BLaER1 treated with 17β-estradiol and CSF1 and Interleukin-3, amounts not matched to agents 10 nM and 100 nM (cell line): ENCODE measurements at regions not wholly inside any gene's neighbourhood (a gene's known extent, or its start where the extent isn't known, plus 50 kb on each side); places are given as distances from the start of the nearest gene placed in this dataset.
A peak's percentile ranks its signal among the peaks of the same experiment; 100 is the strongest.

Source experiments
- H3K27ac ChIP-seq, 11 experiments: shearing (Covaris generic); formaldehyde crosslinking; 2 replicates each; pipeline ENCODE4 v1.8.1; 2022
- H3K27me3 ChIP-seq, 11 experiments: shearing (Covaris generic); formaldehyde crosslinking; 2 replicates each; pipeline ENCODE4 v1.8.1; 2022
- H3K36me3 ChIP-seq, 11 experiments: shearing (Covaris generic); formaldehyde crosslinking; 2 replicates each; pipeline ENCODE4 v1.8.1; 2022
- H3K4me1 ChIP-seq, 10 experiments: shearing (Covaris generic); formaldehyde crosslinking; 2 replicates each; pipeline ENCODE4 v1.8.1; 2022
- H3K4me2 ChIP-seq, 11 experiments: shearing (Covaris generic); formaldehyde crosslinking; 2 replicates each; pipeline ENCODE4 v1.8.1; 2022
- H3K4me3 ChIP-seq, 10 experiments: shearing (Covaris generic); formaldehyde crosslinking; 2 replicates each; pipeline ENCODE4 v1.8.1; 2022
- H3K9ac ChIP-seq, 11 experiments: shearing (Covaris generic); formaldehyde crosslinking; 2 replicates each; pipeline ENCODE4 v1.8.1; 2022
- H3K9me3 ChIP-seq, 11 experiments: shearing (Covaris generic); formaldehyde crosslinking; replicated peaks in 1 of 11; 2 replicates each; pipeline ENCODE4 v1.8.1; 2022
- H4K20me1 ChIP-seq, 11 experiments: shearing (Covaris generic); formaldehyde crosslinking; 2 replicates each; pipeline ENCODE4 v1.8.1; 2022
- Cebpa-rat ChIP-seq, 11 experiments: shearing (Covaris generic); IDR thresholded peaks; 2 replicates each; pipeline ENCODE4 v1.8.1; 2022

DNA sequence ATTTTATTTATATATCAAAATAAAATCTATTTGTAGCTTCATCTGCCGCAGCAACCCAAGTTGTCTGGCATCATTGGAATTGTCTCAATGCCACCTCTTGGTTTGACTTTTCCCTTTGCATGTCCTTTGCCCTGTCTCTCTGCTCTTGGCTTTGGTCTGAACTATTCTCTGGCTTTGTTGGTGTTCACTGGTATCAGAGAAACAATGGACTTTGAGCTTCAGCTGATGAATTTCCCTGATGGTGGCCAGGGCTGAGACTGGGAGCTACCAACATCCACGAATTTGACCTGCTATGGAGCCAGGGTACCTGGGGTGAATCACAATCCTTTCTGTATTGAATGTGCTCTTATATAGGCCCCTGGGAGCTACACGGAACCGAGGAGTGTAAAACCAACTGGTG is 311.7 kb upstream of the KIAA1217 start:
- no peaks in the 10 kb centered on the region for H4K20me1 ChIP-seq
- no peak overlapping the region for H3K4me2 ChIP-seq
- H3K36me3 ChIP-seq: no peaks in the 10 kb centered on the region
- no peak overlapping the region for H3K4me3 ChIP-seq
- no peak overlapping the region for H3K27ac ChIP-seq
- peaks cover 5 to 10% (median 7%) of the 10 kb centered on the region in 10 experiments; a peak in 15 of 20 replicates for H3K4me1 ChIP-seq
- no peaks in the 10 kb centered on the region for H3K27me3 ChIP-seq
- no peak for TF ChIP-seq Cebpa-rat (IDR thresholded peaks at IDR 0.05)
- no peak overlapping the region for H3K9ac ChIP-seq
- H3K9me3 ChIP-seq: peaks cover 0 to 27% (median 15%) of the 10 kb centered on the region in 11 experiments; a peak in 18 of 22 replicates

DNA sequence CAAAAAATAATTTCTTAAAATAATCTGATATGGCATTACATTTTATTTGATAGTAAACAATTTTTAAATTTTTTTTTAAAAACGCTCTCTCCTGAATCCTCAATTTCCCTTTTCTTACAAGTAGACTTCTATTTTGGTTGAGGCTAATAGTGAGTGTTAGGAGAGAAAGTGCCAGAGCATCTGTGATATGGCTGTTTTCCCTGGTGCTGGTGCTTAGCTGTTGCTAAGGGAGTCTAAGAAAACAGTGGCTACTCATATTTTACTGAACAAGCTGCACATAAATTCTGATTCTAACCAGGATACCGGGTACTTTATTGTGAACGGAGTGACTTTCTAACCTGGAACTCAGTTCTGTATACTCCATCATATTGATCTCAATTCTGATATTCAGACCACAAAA is 311.1 kb upstream of the KIAA1217 start:
- no peak overlapping the region for H3K4me3 ChIP-seq
- no peak overlapping the region for H3K4me2 ChIP-seq
- no peaks in the 10 kb centered on the region for H3K36me3 ChIP-seq
- no peak overlapping the region for H3K27ac ChIP-seq
- peaks cover 0 to 32% (median 16%) of the 10 kb centered on the region in 11 experiments; a peak in 18 of 22 replicates for H3K9me3 ChIP-seq
- H4K20me1 ChIP-seq: no peaks in the 10 kb centered on the region
- H3K9ac ChIP-seq: no peak overlapping the region
- peaks cover 0 to 4% (median 1%) of the 10 kb centered on the region in 10 experiments; a peak in 9 of 20 replicates for H3K4me1 ChIP-seq
- no peaks in the 10 kb centered on the region for H3K27me3 ChIP-seq
- TF ChIP-seq Cebpa-rat (IDR thresholded peaks at IDR 0.05): no peak

DNA sequence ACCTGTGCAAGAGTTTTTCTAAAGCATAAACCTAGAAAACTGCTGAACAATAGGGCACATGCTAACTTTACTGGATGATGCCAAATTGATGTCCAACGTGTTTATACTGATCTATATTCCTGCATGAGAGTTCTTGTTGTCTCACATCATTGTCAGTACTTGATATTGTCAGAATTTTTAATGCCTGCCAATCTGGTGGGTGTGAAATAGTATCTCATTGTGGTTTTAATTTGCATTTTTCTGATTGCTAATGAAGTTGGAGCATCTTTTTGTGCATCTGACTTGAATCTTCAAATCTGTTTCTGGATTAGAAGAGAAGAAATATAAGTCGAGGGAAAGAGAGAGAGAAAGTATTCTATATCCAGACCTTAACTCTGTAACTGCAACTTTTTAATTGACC is 309.8 kb upstream of the KIAA1217 start:
- Histone ChIP-seq H4K20me1 (no peaks in the 10 kb centered on the region), H3K36me3 (no peaks in the 10 kb centered on the region), H3K4me3 (no peak overlapping the region), H3K27ac (no peak overlapping the region), H3K4me2 (no peak overlapping the region), H3K27me3 (no peaks in the 10 kb centered on the region), H3K4me1 (no peaks in the 10 kb centered on the region), H3K9me3 (peaks cover 0 to 32% (median 16%) of the 10 kb centered on the region in 11 experiments; a peak in 18 of 22 replicates), H3K9ac (no peak overlapping the region)
- TF ChIP-seq Cebpa-rat (IDR thresholded peaks at IDR 0.05): no peak

DNA sequence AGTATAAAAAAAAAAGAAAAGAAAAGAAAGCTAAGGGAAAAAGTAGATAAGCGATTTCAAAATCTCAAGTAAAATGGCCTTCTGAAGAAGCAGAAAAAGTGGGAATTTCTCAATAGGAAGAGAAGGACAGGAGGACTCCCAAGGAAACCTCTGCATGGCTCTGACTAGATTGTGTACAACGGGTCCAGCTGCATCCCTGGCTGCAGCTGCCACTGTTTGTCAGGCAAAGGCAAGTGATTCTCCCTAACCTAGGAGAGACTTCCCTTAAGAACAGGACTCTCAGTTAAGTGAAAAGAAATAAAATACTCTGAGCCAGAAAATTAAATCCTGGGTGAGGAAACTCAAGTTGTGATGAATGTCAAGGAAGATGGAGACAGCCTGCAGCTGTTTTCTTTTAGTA is 298.6 kb upstream of the KIAA1217 start:
- no peak overlapping the region for H3K9ac ChIP-seq
- no peaks in the 10 kb centered on the region for H3K36me3 ChIP-seq
- no peak overlapping the region for H3K4me3 ChIP-seq
- peaks cover 0 to 8% (median 1%) of the 10 kb centered on the region in 10 experiments; a peak in 4 of 20 replicates for H3K4me1 ChIP-seq
- no peak for TF ChIP-seq Cebpa-rat (IDR thresholded peaks at IDR 0.05)
- peaks cover 0 to 20% (median 11%) of the 10 kb centered on the region in 11 experiments; a peak in 9 of 22 replicates for H3K9me3 ChIP-seq
- no peak overlapping the region for H3K27ac ChIP-seq
- H4K20me1 ChIP-seq: no peaks in the 10 kb centered on the region
- H3K27me3 ChIP-seq: no peaks in the 10 kb centered on the region
- no peak overlapping the region for H3K4me2 ChIP-seq

DNA sequence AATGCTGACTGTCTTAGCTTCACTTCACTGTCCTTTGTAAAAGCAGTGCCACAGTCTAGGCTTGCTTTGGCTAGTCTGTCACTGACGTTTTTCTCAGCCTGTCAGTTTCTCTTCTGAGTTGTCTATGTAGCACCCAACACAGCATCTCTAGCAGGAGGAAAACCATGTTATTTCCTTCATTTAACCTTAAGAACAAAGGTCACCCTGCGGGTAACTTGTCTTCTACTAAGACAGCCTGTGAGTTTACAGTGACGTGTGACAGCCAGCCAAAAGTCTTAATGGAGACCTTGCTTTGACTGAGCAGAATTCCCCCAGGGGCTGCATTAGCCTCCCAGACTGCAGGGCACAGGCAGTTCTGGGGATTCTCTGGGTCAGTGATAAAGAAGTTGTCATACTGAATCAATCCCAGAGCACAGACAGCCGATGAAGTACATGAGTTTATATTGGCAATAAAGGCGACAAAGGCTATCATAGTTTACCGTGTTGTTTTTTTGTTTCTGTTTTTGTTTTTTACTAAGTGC is 296.0 kb upstream of the KIAA1217 start:
- Histone ChIP-seq H3K9ac (no peak overlapping the region), H4K20me1 (no peaks in the 10 kb centered on the region), H3K36me3 (no peaks in the 10 kb centered on the region), H3K4me2 (peak overlapping the region in 4 of 11 experiments; percentile 8 to 28 (median 16); a peak in 3 of 22 replicates), H3K4me3 (no peak overlapping the region), H3K27ac (no peak overlapping the region), H3K27me3 (no peaks in the 10 kb centered on the region), H3K4me1 (peaks cover 0 to 8% (median 1%) of the 10 kb centered on the region in 10 experiments; a peak in 4 of 20 replicates), H3K9me3 (peaks cover 0 to 15% (median 11%) of the 10 kb centered on the region in 11 experiments; a peak in 9 of 22 replicates)
- TF ChIP-seq Cebpa-rat (IDR thresholded peaks at IDR 0.05): no peak

DNA sequence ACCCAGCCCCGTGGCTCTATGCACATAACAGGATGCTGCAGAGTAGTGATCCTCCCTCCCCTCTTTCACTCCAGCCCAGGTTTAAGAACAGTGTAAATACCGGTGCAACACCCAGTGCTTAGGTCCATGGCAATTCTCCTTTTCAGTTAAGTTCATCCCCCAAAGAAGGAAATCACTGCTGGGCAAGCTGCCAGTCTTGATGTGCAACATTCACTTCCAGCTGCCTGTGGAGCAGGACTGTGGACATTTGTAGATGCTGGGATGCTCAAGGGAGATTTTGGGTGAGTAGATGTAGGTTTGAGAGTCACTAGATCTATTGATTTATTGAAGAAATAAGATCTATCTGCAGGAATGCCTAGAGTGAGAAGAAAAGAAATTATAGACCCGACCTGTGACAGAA is 294.3 kb upstream of the KIAA1217 start:
- Histone ChIP-seq H3K27ac (no peak overlapping the region), H3K9me3 (peaks cover 0 to 4% (median under 1%) of the 10 kb centered on the region in 11 experiments; a peak in 7 of 22 replicates), H3K4me3 (no peak overlapping the region), H3K27me3 (no peaks in the 10 kb centered on the region), H4K20me1 (no peaks in the 10 kb centered on the region), H3K4me1 (peaks cover 0 to 8% (median 1%) of the 10 kb centered on the region in 10 experiments; a peak in 4 of 20 replicates), H3K36me3 (no peaks in the 10 kb centered on the region), H3K9ac (no peak overlapping the region), H3K4me2 (no peak overlapping the region)
- no peak for TF ChIP-seq Cebpa-rat (IDR thresholded peaks at IDR 0.05)

DNA sequence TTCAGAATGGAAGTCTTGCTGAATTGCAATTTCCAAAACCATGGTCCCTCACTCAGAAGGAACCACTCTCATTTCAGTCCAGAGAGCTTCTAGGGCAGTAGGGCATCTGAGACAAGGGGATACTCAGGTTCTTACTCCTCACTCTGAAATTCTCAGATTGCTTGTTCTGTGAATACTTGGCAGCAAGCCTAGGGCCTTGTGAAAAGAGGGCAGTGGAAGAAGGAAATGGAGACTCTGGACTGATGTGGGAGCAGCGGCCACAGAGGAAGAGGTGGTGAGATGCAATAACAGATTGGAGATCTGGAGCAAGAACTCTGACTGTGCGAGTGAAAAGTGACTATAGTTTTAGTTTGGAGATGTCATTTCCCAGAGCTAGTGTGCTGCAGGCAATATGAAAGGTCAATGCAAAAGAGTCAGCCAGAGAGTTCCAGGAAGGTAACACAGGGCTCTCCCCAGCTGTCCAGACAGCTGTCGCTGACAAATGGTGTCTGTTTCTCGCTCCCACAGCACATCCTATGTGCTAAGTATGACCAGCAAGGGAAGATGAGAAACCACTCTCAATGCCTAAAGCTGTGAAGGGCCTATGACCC is 291.6 kb upstream of the KIAA1217 start:
- Histone ChIP-seq H3K27me3 (no peaks in the 10 kb centered on the region), H3K4me3 (no peak overlapping the region), H3K9ac (no peak overlapping the region), H3K27ac (no peak overlapping the region), H3K4me2 (no peak overlapping the region), H3K4me1 (peaks cover 0 to 8% (median 1%) of the 10 kb centered on the region in 10 experiments; a peak in 4 of 20 replicates), H3K9me3 (peaks cover 18 to 31% (median 25%) of the 10 kb centered on the region in 11 experiments), H4K20me1 (no peaks in the 10 kb centered on the region), H3K36me3 (no peaks in the 10 kb centered on the region)
- TF ChIP-seq Cebpa-rat (IDR thresholded peaks at IDR 0.05): no peak

DNA sequence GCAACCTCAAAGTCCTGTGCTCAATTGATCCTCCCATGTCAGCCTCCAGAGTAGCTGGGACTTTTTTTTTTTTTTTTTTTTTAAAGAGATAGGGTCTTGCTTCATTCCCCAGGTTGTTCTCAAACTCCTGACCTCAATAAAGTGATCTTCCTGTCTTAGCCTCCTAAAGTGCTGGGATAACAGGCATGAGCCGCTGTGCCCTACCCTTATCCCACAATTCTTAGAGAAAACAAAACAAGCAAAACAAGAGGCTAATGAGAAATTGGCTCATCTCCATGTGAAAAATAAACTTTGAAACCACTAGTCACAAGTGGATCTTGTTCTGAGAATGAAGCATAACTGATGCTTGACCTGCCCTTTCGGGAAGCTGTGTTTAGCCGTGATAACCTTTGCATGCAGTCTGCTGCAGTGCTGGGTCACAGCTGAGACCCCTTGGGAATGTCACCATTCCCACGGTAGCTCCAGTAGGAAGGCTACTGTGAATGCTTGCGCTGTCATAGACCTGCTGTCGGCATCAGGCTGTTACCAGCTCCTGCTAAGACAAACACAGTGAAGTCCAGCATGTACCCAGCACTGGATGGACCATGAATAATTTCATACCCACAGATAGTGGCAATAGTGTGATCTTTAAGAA is 290.7 kb upstream of the KIAA1217 start:
- Histone ChIP-seq H3K9me3 (peaks cover 18 to 32% (median 26%) of the 10 kb centered on the region in 11 experiments), H3K27me3 (no peaks in the 10 kb centered on the region), H3K9ac (no peak overlapping the region), H4K20me1 (no peaks in the 10 kb centered on the region), H3K4me2 (no peak overlapping the region), H3K36me3 (no peaks in the 10 kb centered on the region), H3K4me1 (peaks cover 0 to 3% (median 0%) of the 10 kb centered on the region in 10 experiments; a peak in 3 of 20 replicates), H3K4me3 (no peak overlapping the region), H3K27ac (no peak overlapping the region)
- TF ChIP-seq Cebpa-rat (IDR thresholded peaks at IDR 0.05): no peak

DNA sequence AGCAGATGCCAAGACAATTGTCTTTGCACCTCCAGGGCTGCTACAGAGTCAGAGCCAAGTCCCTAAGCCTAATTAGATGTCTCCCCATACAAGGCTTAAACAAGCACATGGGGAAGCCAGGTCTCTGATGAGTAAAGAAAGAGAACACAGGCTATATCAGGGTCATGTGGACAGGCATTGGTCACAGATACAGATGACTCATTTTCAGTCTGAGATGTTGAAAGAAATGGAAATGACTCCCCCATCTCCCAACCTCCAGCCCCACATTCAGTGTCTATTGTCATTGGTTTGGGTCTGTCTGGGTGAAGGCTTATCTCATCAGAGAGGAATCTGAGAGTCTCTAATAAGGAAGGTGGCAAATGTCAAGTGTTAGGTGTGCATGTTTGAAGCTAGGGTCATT is 290.1 kb upstream of the KIAA1217 start:
- H3K27ac ChIP-seq: no peak overlapping the region
- no peak for TF ChIP-seq Cebpa-rat (IDR thresholded peaks at IDR 0.05)
- H4K20me1 ChIP-seq: no peaks in the 10 kb centered on the region
- no peak overlapping the region for H3K9ac ChIP-seq
- H3K9me3 ChIP-seq: peaks cover 18 to 32% (median 26%) of the 10 kb centered on the region in 11 experiments
- H3K4me1 ChIP-seq: no peaks in the 10 kb centered on the region
- H3K4me2 ChIP-seq: no peak overlapping the region
- no peak overlapping the region for H3K4me3 ChIP-seq
- no peaks in the 10 kb centered on the region for H3K36me3 ChIP-seq
- H3K27me3 ChIP-seq: no peaks in the 10 kb centered on the region
